ENCODE measurements at regions not wholly inside any gene's neighbourhood (a gene's known extent, or its start where the extent isn't known, plus 50 kb on each side); places are given as distances from the start of the nearest gene placed in this dataset.

GRCh38 chr18:10023853-10024570 lies 110.2 kb downstream of the VAPA start:
- Mint-ChIP-seq H3K27me3 (ENCODE audit: low read depth) (no peaks in the 10 kb centered on the region), H3K36me3 (ENCODE audit: insufficient read depth in 2 of 2) (no peaks in the 10 kb centered on the region), H3K4me3 (no peak overlapping the region), H3K27ac (no peak overlapping the region), H3K4me1 (ENCODE audit: low read depth) (no peaks in the 10 kb centered on the region), H3K9me3 (no peaks in the 10 kb centered on the region)
- ATAC-seq (replicated peaks in 1 of 2): no peak
- DNase-seq: no peak

- no peak for DNase-seq
- Mint-ChIP-seq H3K9me3 (no peaks in the 10 kb centered on the region), H3K36me3 (ENCODE audit: insufficient read depth in 2 of 2) (no peaks in the 10 kb centered on the region), H3K27ac (no peak overlapping the region), H3K4me1 (ENCODE audit: low read depth) (no peaks in the 10 kb centered on the region), H3K4me3 (no peak overlapping the region), H3K27me3 (ENCODE audit: low read depth) (no peaks in the 10 kb centered on the region)
- no peak for ATAC-seq (replicated peaks in 1 of 2)
Measured at GRCh38 chr18:10025711-10026670, 112.2 kb downstream of the VAPA start.

- Mint-ChIP-seq H3K4me1 (ENCODE audit: low read depth) (no peaks in the 10 kb centered on the region), H3K36me3 (ENCODE audit: insufficient read depth in 2 of 2) (no peaks in the 10 kb centered on the region), H3K4me3 (no peak overlapping the region), H3K9me3 (no peaks in the 10 kb centered on the region), H3K27me3 (ENCODE audit: low read depth) (no peaks in the 10 kb centered on the region), H3K27ac (no peak overlapping the region)
- DNase-seq (no peak), ATAC-seq (replicated peaks in 1 of 2) (no peak)
Measured at GRCh38 chr18:10027031-10027430, 113.2 kb downstream of the VAPA start.

GRCh38 chr18:10027461-10027860 lies 113.6 kb downstream of the VAPA start:
- Mint-ChIP-seq H3K9me3 (no peaks in the 10 kb centered on the region), H3K27ac (no peak overlapping the region), H3K4me3 (no peak overlapping the region), H3K27me3 (ENCODE audit: low read depth) (no peaks in the 10 kb centered on the region), H3K36me3 (ENCODE audit: insufficient read depth in 2 of 2) (no peaks in the 10 kb centered on the region), H3K4me1 (ENCODE audit: low read depth) (no peaks in the 10 kb centered on the region)
- DNase-seq (no peak), ATAC-seq (replicated peaks in 1 of 2) (no peak)

- Mint-ChIP-seq H3K27me3 (ENCODE audit: low read depth) (peaks cover 9% of the 10 kb centered on the region), H3K4me1 (ENCODE audit: low read depth) (peaks cover 6% of the 10 kb centered on the region), H3K27ac (no peak overlapping the region), H3K4me3 (no peak overlapping the region), H3K36me3 (ENCODE audit: insufficient read depth in 2 of 2) (no peaks in the 10 kb centered on the region), H3K9me3 (no peaks in the 10 kb centered on the region)
- no peak for DNase-seq
- no peak for ATAC-seq (replicated peaks in 1 of 2)
Measured at GRCh38 chr18:10029711-10030110, 115.9 kb downstream of the VAPA start.

GRCh38 chr18:10030816-10031541 lies 117.2 kb downstream of the VAPA start:
- peak overlapping the region in 1 of 2 donors; percentile 44 for H3K4me3 Mint-ChIP-seq
- H3K27ac Mint-ChIP-seq: no peak overlapping the region
- H3K9me3 Mint-ChIP-seq: no peaks in the 10 kb centered on the region
- peaks cover 9% of the 10 kb centered on the region for H3K27me3 Mint-ChIP-seq (ENCODE audit: low read depth)
- H3K4me1 Mint-ChIP-seq (ENCODE audit: low read depth): peaks cover 6% of the 10 kb centered on the region
- DNase-seq: no peak
- H3K36me3 Mint-ChIP-seq (ENCODE audit: insufficient read depth in 2 of 2): no peaks in the 10 kb centered on the region
- no peak for ATAC-seq (replicated peaks in 1 of 2)

- peak overlapping the region; percentile 32 for H3K27ac Mint-ChIP-seq
- H3K9me3 Mint-ChIP-seq: no peaks in the 10 kb centered on the region
- H3K27me3 Mint-ChIP-seq (ENCODE audit: low read depth): peaks cover 13% of the 10 kb centered on the region
- ATAC-seq (replicated peaks in 1 of 2) (peak; percentile 92 to 95), DNase-seq (peak; percentile 56)
- peak overlapping the region; percentile 71 for H3K4me3 Mint-ChIP-seq
- peaks cover 6% of the 10 kb centered on the region for H3K4me1 Mint-ChIP-seq (ENCODE audit: low read depth)
- no peaks in the 10 kb centered on the region for H3K36me3 Mint-ChIP-seq (ENCODE audit: insufficient read depth in 2 of 2)
Measured at GRCh38 chr18:10032331-10033015, 118.7 kb downstream of the VAPA start.

- no peak for ATAC-seq (replicated peaks in 1 of 2)
- Mint-ChIP-seq H3K4me3 (peak overlapping the region; percentile 71), H3K27me3 (ENCODE audit: low read depth) (peaks cover 13% of the 10 kb centered on the region), H3K36me3 (ENCODE audit: insufficient read depth in 2 of 2) (no peaks in the 10 kb centered on the region), H3K4me1 (ENCODE audit: low read depth) (peaks cover 6% of the 10 kb centered on the region), H3K9me3 (no peaks in the 10 kb centered on the region), H3K27ac (peak overlapping the region; percentile 32)
- DNase-seq: no peak
Measured at GRCh38 chr18:10033016-10033399, 119.2 kb downstream of the VAPA start.

- Mint-ChIP-seq H3K27ac (no peak overlapping the region), H3K4me1 (ENCODE audit: low read depth) (peaks cover 6% of the 10 kb centered on the region), H3K9me3 (no peaks in the 10 kb centered on the region), H3K27me3 (ENCODE audit: low read depth) (peaks cover 13% of the 10 kb centered on the region), H3K36me3 (ENCODE audit: insufficient read depth in 2 of 2) (no peaks in the 10 kb centered on the region), H3K4me3 (no peak overlapping the region)
- DNase-seq (no peak), ATAC-seq (replicated peaks in 1 of 2) (no peak)
Measured at GRCh38 chr18:10035281-10035991, 121.6 kb downstream of the VAPA start.

GRCh38 chr18:10036479-10036878 lies 122.7 kb downstream of the VAPA start:
- peaks cover 0 to 1% of the 10 kb centered on the region in 2 donors for H3K36me3 Mint-ChIP-seq (ENCODE audit: insufficient read depth in 2 of 2)

GRCh38 chr18:10037181-10037580 lies 123.4 kb downstream of the VAPA start:
- peaks cover 6% of the 10 kb centered on the region for H3K4me1 Mint-ChIP-seq (ENCODE audit: low read depth)
- DNase-seq: no peak
- H3K36me3 Mint-ChIP-seq (ENCODE audit: insufficient read depth in 2 of 2): peaks cover 2 to 5% of the 10 kb centered on the region in 2 donors
- peaks cover 13% of the 10 kb centered on the region for H3K27me3 Mint-ChIP-seq (ENCODE audit: low read depth)
- ATAC-seq (replicated peaks in 1 of 2): no peak
- peaks cover 4% of the 10 kb centered on the region in 2 donors for H3K9me3 Mint-ChIP-seq
- H3K27ac Mint-ChIP-seq: no peak overlapping the region
- H3K4me3 Mint-ChIP-seq: no peak overlapping the region

More at GRCh38 chr18:10036479-10036878, 122.7 kb downstream of the VAPA start:
- no peak for ATAC-seq (replicated peaks in 1 of 2)
- Mint-ChIP-seq H3K9me3 (no peaks in the 10 kb centered on the region), H3K27ac (no peak overlapping the region), H3K27me3 (ENCODE audit: low read depth) (peaks cover 13% of the 10 kb centered on the region), H3K4me1 (ENCODE audit: low read depth) (peaks cover 6% of the 10 kb centered on the region), H3K4me3 (no peak overlapping the region)
- DNase-seq: no peak

- H3K4me3 Mint-ChIP-seq: no peak overlapping the region
- H3K27me3 Mint-ChIP-seq (ENCODE audit: low read depth): peaks cover 9% of the 10 kb centered on the region
- no peak for ATAC-seq (replicated peaks in 1 of 2)
- H3K4me1 Mint-ChIP-seq (ENCODE audit: low read depth): peaks cover 1% of the 10 kb centered on the region
- H3K36me3 Mint-ChIP-seq (ENCODE audit: insufficient read depth in 2 of 2): peaks cover 2 to 5% of the 10 kb centered on the region in 2 donors
- H3K9me3 Mint-ChIP-seq: peaks cover 6 to 7% of the 10 kb centered on the region in 2 donors
- no peak overlapping the region for H3K27ac Mint-ChIP-seq
- no peak for DNase-seq
Measured at GRCh38 chr18:10038268-10038667, 124.5 kb downstream of the VAPA start.

Measured in activated T-cell treated with anti-CD3 and anti-CD28 coated beads, Interleukin-2, amount 50 U/mL, for 72 hours (primary cell).